HG03095 (cell line): ENCODE measurements at regions not wholly inside any gene's neighbourhood (a gene's known extent, or its start where the extent isn't known, plus 50 kb on each side); places are given as distances from the start of the nearest gene placed in this dataset.

Experiments used
- ATAC-seq: cut with Tn5 transposase; IDR thresholded peaks from one replicate; pipeline ENCODE4 v1.9.1; 2021; ENCODE audit warnings: moderate library complexity; ENCODE audit not compliant: unreplicated experiment

GRCh38 chr10:128485701-128486235, 359.5 kb upstream of the MKI67 start:
- ATAC-seq: no peak

DNA sequence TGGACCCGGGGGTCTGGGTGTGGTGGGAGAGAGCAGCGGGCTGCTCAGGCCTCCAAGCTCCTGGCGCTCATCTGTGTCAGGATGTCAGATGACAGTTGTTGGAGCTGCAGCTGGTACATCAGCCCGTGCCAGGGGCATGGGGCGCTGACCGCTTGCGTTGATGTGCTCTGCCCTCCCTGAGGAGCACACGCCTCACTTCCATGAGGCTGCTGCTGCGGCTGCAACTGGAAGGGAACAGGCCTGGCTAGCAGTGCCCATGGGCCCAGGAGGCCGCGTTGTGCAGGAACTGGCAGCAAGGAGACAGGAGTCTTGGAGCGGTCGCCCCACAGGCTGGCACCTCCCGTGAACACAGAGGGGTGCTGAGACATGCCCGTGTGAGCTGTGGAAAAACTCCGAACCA, 361.3 kb upstream of the MKI67 start:
- no peak for ATAC-seq

- no peak for ATAC-seq
Observed at GRCh38 chr10:128489324-128490247, 363.4 kb upstream of the MKI67 start.

DNA sequence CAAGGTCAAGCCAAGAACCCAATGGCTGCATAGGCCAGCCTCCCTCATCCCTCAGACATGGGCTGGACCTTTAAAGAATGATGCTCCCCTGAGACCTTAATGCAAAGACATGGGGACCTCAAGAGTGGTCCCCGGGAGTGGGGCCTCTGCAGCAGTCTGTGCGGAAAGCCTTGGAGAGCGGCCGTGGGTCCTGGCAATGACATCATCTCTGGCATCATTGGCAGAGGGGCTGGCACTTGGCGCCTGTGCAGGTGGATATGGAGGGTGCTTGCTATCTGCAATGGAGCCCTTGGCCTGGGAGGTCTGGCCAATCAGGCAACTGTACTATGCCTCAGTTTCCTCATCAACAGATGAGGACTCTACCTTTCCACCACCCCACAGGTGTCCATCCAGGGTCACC, 365.5 kb upstream of the MKI67 start:
- ATAC-seq: no peak

DNA sequence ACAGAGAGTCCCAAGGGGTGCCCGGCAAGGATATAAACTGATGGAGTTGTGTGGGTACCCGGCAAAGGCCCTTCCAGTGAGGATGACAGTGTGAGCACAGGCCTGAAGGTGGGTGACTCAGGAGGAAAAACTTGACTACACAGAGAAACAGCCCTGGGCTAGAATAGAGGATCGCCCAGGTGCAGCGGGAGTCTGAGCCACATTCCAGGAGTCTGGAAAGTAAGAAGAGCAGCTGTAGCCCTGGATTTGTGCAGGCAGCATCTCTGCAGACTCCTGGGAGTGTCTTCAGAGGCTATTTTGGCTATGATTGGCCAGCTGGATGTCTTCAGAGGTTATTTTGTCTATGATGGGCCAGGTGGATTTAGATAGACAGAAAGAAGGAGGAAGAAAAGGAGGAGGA, 367.6 kb upstream of the MKI67 start:
- no peak for ATAC-seq

DNA sequence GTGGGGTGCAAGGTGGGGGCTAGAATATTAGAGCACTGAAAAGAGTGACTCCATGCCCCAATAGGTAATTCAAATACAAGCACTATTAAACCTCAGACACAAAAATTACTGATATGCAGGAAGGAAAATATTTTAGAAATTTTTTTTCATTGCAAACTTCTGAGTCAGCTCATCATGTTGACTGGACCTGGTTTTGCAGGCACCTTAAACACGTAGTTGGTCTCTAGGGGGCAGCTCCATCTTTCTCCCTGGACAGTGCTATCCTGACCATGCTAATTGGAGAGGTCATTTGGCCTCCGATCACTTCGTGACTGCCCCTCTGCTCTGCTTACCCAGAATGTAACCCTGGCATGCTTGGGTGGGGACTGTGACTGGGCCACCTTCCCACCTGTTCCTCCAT, 368.4 kb upstream of the MKI67 start:
- ATAC-seq: no peak

DNA sequence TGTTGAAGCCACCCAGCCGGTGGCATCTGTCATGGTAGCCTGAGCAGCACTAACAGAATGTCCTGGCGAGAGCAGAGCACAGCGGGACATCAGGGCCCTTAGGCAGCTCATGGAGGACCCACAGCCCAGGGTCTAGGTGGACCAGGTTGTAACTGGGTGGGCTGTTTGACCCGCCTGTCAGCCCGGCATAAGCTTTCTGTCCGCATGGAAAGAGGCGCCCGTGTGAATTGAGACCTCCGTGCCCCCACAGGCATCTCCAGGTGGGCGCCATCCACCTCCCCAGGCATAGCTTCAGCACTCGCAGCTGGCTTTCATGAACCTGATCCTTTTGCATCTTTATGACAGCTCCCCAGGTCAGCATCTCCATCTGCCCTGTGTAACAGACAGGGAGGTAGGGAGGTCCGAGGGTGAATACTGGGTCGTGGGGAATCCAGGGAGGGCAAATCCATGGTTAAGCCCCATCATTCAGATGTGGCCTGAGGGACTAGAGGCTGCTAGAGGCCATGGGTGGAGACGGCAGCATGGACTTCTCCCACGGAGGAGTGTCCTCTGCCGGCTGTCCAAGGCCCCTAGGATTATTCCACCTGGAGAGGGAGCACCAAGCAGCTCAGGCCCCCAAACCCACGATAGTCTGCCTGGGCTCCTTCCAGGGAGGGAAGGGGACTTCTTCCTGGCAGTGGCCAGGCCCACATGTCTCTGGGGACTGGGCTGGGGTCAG, 371.6 kb upstream of the MKI67 start:
- no peak for ATAC-seq

GRCh38 chr10:128498378-128498730, 372.1 kb upstream of the MKI67 start:
- ATAC-seq: no peak

- ATAC-seq: no peak
Observed at GRCh38 chr10:128498746-128499145, 372.5 kb upstream of the MKI67 start.

GRCh38 chr10:128499486-128499885, 373.3 kb upstream of the MKI67 start:
- ATAC-seq: no peak

- ATAC-seq: no peak
Observed at GRCh38 chr10:128499956-128500355, 373.7 kb upstream of the MKI67 start.

- ATAC-seq: no peak
Observed at GRCh38 chr10:128500642-128501041, 374.4 kb upstream of the MKI67 start.

GRCh38 chr10:128505346-128505745, 379.1 kb upstream of the MKI67 start:
- no peak for ATAC-seq

- ATAC-seq: no peak
Observed at GRCh38 chr10:128506423-128506822, 380.2 kb upstream of the MKI67 start.

DNA sequence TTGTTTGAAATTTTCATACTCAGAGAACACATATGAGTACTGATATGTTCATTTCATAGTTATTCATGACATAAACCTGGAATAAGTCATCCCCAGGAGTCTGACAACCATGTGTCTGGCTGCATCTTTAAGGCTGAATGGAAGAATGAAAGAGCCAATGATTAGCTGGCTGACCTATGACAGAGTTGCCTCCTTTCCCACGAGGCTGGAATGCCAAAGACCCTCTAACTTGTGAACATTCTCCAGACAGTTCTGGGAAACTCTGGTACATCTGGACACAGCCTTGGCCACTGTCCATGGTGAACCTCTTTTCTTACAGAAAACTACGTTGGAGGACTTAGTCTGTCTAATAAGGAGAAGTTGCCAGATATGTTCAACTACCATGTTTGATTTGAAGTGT, 380.8 kb upstream of the MKI67 start:
- no peak for ATAC-seq

GRCh38 chr10:128511284-128511683, 385.1 kb upstream of the MKI67 start:
- ATAC-seq: no peak

DNA sequence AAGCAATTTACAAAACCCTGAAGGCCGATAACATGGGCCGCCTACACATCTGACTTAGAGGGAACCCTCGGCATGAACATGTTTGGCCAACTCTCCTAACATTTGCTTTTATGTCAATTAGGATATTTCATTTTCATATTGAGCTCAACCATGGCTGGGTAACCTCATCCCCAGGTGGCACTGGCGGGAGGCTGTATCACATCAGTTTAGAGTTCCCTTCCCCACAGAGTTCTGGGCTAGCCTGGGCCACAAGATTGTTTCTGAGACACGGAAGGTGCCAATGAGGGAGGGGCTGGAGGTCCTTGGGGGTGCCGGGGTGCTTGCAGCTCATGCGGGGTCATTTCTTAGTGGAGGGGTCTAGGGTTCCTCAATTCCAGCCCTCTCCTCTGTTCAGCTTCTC, 386.5 kb upstream of the MKI67 start:
- ATAC-seq: no peak

GRCh38 chr10:128514536-128514935, 388.3 kb upstream of the MKI67 start:
- no peak for ATAC-seq

DNA sequence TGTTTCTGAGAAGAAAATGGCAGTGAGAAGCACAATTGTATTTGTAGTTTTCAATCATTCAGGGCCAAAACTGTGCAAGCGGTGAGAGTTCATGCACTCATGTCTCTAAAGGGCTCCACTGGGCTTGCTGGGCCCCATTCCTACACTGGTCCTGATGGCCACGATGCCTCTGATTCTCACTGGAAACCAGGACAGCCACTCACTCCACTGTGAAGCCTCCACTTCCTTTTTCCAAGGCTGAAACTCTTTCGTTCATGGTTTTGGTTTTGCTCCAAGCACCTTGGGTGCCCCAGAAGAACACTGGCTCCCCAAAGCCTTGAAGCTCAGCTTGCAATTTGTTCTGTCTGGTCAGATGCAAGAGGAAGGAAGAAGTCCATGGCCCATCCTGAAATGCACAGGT, 390.0 kb upstream of the MKI67 start:
- ATAC-seq: no peak

DNA sequence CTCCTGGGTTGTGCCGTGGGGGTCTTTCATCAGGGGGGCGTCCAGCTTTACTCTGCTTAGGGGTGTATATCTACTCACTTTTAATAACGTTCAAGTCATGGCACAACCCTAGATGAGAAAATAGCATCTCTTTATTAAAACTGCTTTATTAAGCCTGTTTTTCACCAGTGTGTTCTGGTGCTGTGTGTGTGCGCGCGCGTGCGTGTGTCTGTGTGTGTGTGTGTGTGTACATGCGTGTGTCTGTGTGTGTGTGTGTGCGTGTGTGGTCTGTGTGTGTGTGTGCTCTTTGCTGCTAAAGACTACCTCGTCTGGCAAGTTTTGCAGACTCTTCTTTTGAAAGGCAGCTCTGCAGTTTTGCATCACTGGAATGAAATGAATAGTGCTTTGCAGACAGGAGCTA, 390.9 kb upstream of the MKI67 start:
- no peak for ATAC-seq

DNA sequence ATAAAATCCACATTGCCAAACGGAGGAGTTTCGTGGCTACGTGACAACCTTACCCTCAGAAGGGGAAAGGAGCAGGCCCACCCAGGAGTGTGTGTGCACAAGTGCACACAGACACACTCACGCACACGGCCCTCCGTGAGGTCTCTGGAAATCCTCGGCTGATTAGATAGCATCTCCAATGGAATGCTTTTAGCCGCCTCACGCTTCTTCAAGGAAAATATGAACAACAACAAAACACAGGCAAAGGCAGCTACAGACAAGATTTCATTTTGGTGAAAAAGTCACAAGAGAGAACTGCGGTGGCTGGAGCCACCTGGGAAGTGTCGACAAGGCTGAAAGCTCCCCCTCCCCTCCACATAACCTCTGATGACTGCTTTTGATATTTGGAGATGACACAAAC, 391.8 kb upstream of the MKI67 start:
- no peak for ATAC-seq

DNA sequence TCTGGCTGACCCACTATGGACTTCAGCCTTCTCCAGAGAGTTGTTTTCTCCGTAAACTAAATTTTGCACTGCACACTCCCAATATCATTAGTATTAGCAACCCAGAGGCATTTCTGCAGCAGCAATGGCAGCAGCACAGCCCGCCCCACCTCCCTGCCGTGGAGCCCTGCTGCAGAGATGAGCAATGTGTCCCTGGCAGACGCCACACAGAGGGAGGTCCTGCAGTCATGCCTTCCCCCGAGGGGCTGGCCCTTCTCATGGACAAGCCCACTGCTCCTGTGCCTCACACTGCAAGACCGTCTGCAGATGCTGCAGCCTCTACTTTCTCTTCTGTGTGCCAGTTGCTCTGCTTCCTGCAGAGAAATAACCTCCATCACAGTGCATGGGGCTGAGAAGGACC, 393.4 kb upstream of the MKI67 start:
- ATAC-seq: no peak
